ENCODE measurements at regions not wholly inside any gene's neighbourhood (a gene's known extent, or its start where the extent isn't known, plus 50 kb on each side); places are given as distances from the start of the nearest gene placed in this dataset.

GRCh38 chr14:97344666-97345065, 547.5 kb downstream of the VRK1 start:
- Histone ChIP-seq H3K36me3 (ENCODE audit: low read depth) (no peaks in the 10 kb centered on the region), H3K27ac (ENCODE audit: poor library complexity, severe bottlenecking) (no peak overlapping the region), H3K9me3 (ENCODE audit: severe bottlenecking) (no peaks in the 10 kb centered on the region), H3K27me3 (ENCODE audit: insufficient read depth, poor library complexity, severe bottlenecking) (no peaks in the 10 kb centered on the region), H3K4me3 (ENCODE audit: severe bottlenecking) (no peak overlapping the region), H3K4me1 (ENCODE audit: insufficient read depth, poor library complexity, severe bottlenecking) (no peaks in the 10 kb centered on the region)
- DNase-seq (ENCODE audit: low spot score) (no peak), ATAC-seq (ENCODE audit: low read depth) (no peak)
- no peak for TF ChIP-seq CTCF (IDR thresholded peaks at IDR 0.05; ENCODE audit: poor library complexity, severe bottlenecking)

GRCh38 chr14:97346675-97347074, 549.5 kb downstream of the VRK1 start:
- H3K36me3 ChIP-seq (ENCODE audit: low read depth), result no peaks in the 10 kb centered on the region
- ATAC-seq (ENCODE audit: low read depth) (no peak), DNase-seq (ENCODE audit: low spot score) (no peak)
- H3K4me1 ChIP-seq (ENCODE audit: insufficient read depth, poor library complexity, severe bottlenecking), result no peaks in the 10 kb centered on the region
- no peaks in the 10 kb centered on the region for H3K9me3 ChIP-seq (ENCODE audit: severe bottlenecking)
- no peak overlapping the region for H3K27ac ChIP-seq (ENCODE audit: poor library complexity, severe bottlenecking)
- H3K27me3 ChIP-seq (ENCODE audit: insufficient read depth, poor library complexity, severe bottlenecking), result peaks cover 5% of the 10 kb centered on the region
- no peak overlapping the region for H3K4me3 ChIP-seq (ENCODE audit: severe bottlenecking)
- no peak for TF ChIP-seq CTCF (IDR thresholded peaks at IDR 0.05; ENCODE audit: poor library complexity, severe bottlenecking)

GRCh38 chr14:97349463-97349862, 552.3 kb downstream of the VRK1 start:
- no peak overlapping the region for H3K4me3 ChIP-seq (ENCODE audit: severe bottlenecking)
- no peaks in the 10 kb centered on the region for H3K4me1 ChIP-seq (ENCODE audit: insufficient read depth, poor library complexity, severe bottlenecking)
- TF ChIP-seq CTCF (IDR thresholded peaks at IDR 0.05; ENCODE audit: poor library complexity, severe bottlenecking), result no peak
- ATAC-seq (ENCODE audit: low read depth) (no peak), DNase-seq (ENCODE audit: low spot score) (no peak)
- peaks cover 6% of the 10 kb centered on the region for H3K27me3 ChIP-seq (ENCODE audit: insufficient read depth, poor library complexity, severe bottlenecking)
- H3K9me3 ChIP-seq (ENCODE audit: severe bottlenecking), result no peaks in the 10 kb centered on the region
- H3K36me3 ChIP-seq (ENCODE audit: low read depth), result no peaks in the 10 kb centered on the region
- no peak overlapping the region for H3K27ac ChIP-seq (ENCODE audit: poor library complexity, severe bottlenecking)

GRCh38 chr14:97349946-97350345, 552.8 kb downstream of the VRK1 start:
- Histone ChIP-seq H3K36me3 (ENCODE audit: low read depth) (no peaks in the 10 kb centered on the region), H3K27me3 (ENCODE audit: insufficient read depth, poor library complexity, severe bottlenecking) (peaks cover 8% of the 10 kb centered on the region), H3K4me1 (ENCODE audit: insufficient read depth, poor library complexity, severe bottlenecking) (no peaks in the 10 kb centered on the region), H3K27ac (ENCODE audit: poor library complexity, severe bottlenecking) (no peak overlapping the region), H3K4me3 (ENCODE audit: severe bottlenecking) (no peak overlapping the region), H3K9me3 (ENCODE audit: severe bottlenecking) (no peaks in the 10 kb centered on the region)
- no peak for TF ChIP-seq CTCF (IDR thresholded peaks at IDR 0.05; ENCODE audit: poor library complexity, severe bottlenecking)
- ATAC-seq (ENCODE audit: low read depth), result no peak
- no peak for DNase-seq (ENCODE audit: low spot score)

- no peak for ATAC-seq (ENCODE audit: low read depth)
- no peak overlapping the region for H3K4me3 ChIP-seq (ENCODE audit: severe bottlenecking)
- H3K36me3 ChIP-seq (ENCODE audit: low read depth), result no peaks in the 10 kb centered on the region
- H3K9me3 ChIP-seq (ENCODE audit: severe bottlenecking), result no peaks in the 10 kb centered on the region
- no peak for DNase-seq (ENCODE audit: low spot score)
- H3K4me1 ChIP-seq (ENCODE audit: insufficient read depth, poor library complexity, severe bottlenecking), result no peaks in the 10 kb centered on the region
- H3K27me3 ChIP-seq (ENCODE audit: insufficient read depth, poor library complexity, severe bottlenecking), result peaks cover 12% of the 10 kb centered on the region
- TF ChIP-seq CTCF (IDR thresholded peaks at IDR 0.05; ENCODE audit: poor library complexity, severe bottlenecking), result no peak
- no peak overlapping the region for H3K27ac ChIP-seq (ENCODE audit: poor library complexity, severe bottlenecking)
These were observed 553.2 kb downstream of the VRK1 start for GRCh38 chr14:97350415-97350814.

All from RWPE2 (cell line).